Hematopoietic multipotent progenitor cell treated with erythropoietin and hydrocortisone succinate and interleukin-3 and kit ligand, for 8 days (in vitro differentiated cells): ENCODE measurements at regions not wholly inside any gene's neighbourhood (a gene's known extent, or its start where the extent isn't known, plus 50 kb on each side); places are given as distances from the start of the nearest gene placed in this dataset.

Source experiments
- DNase-seq: peaks from one replicate; pipeline ENCODE4 v3.0.0-alpha.2; 2015

GRCh38 chr13:63094717-63095116 lies 1679.1 kb upstream of the PCDH20 start:
- no peak for DNase-seq

GRCh38 chr13:63093907-63094469 lies 1678.3 kb upstream of the PCDH20 start:
- DNase-seq, result no peak

GRCh38 chr13:63092456-63092855 lies 1676.8 kb upstream of the PCDH20 start:
- DNase-seq, result no peak

- no peak for DNase-seq
Observed at GRCh38 chr13:63090524-63090923, 1674.9 kb upstream of the PCDH20 start.

GRCh38 chr13:63088226-63088625 lies 1672.6 kb upstream of the PCDH20 start:
- no peak for DNase-seq

GRCh38 chr13:63086286-63086685 lies 1670.6 kb upstream of the PCDH20 start:
- DNase-seq, result no peak

GRCh38 chr13:63085851-63086250 lies 1670.2 kb upstream of the PCDH20 start:
- DNase-seq, result no peak

- no peak for DNase-seq
Observed at GRCh38 chr13:63081400-63082014, 1665.9 kb upstream of the PCDH20 start.

- DNase-seq, result no peak
Observed at GRCh38 chr13:63075126-63075525, 1659.5 kb upstream of the PCDH20 start.

- DNase-seq, result no peak
Observed at GRCh38 chr13:63050287-63050686, 1634.6 kb upstream of the PCDH20 start.

- no peak for DNase-seq
Observed at GRCh38 chr13:63048653-63049052, 1633.0 kb upstream of the PCDH20 start.

GRCh38 chr13:63044589-63045313 lies 1629.1 kb upstream of the PCDH20 start:
- DNase-seq, result no peak

- DNase-seq, result no peak
Observed at GRCh38 chr13:63042686-63043085, 1627.0 kb upstream of the PCDH20 start.

GRCh38 chr13:63041640-63042414 lies 1626.2 kb upstream of the PCDH20 start:
- no peak for DNase-seq

GRCh38 chr13:63026285-63026797 lies 1610.7 kb upstream of the PCDH20 start:
- DNase-seq, result no peak

GRCh38 chr13:63025741-63026140 lies 1610.1 kb upstream of the PCDH20 start:
- no peak for DNase-seq

GRCh38 chr13:63024458-63024857 lies 1608.8 kb upstream of the PCDH20 start:
- no peak for DNase-seq

- DNase-seq, result no peak
Observed at GRCh38 chr13:63011996-63012395, 1596.3 kb upstream of the PCDH20 start.

GRCh38 chr13:63010072-63010658 lies 1594.5 kb upstream of the PCDH20 start:
- no peak for DNase-seq

GRCh38 chr13:63005625-63006024 lies 1590.0 kb upstream of the PCDH20 start:
- DNase-seq, result no peak

GRCh38 chr13:62997696-62998095 lies 1582.0 kb upstream of the PCDH20 start:
- DNase-seq, result no peak

GRCh38 chr13:62997038-62997599 lies 1581.5 kb upstream of the PCDH20 start:
- no peak for DNase-seq

GRCh38 chr13:62973804-62974203 lies 1558.2 kb upstream of the PCDH20 start:
- DNase-seq, result no peak
